GM23338 (cell line): ENCODE measurements at regions not wholly inside any gene's neighbourhood (a gene's known extent, or its start where the extent isn't known, plus 50 kb on each side); places are given as distances from the start of the nearest gene placed in this dataset.

Experiments
- ATAC-seq: fragments of 200-7000 bp; cut with Tn5 transposase; 3 replicates; pipeline ENCODE4 v1.9.1; 2020
- DNase-seq: peaks from one replicate; pipeline ENCODE4 v3.0.0-alpha.2; 2015; ENCODE audit warnings: low spot score
- H2AFZ ChIP-seq: fragments of 200-600 bp; sonication (generic); 2 replicates; pipeline ENCODE4 v1.8.0; 2016; ENCODE audit warnings: antibody characterized with exemption, mild to moderate bottlenecking, moderate library complexity
- H3F3A ChIP-seq: fragments of 200-600 bp; sonication (generic); replicated peaks from 2 replicates; pipeline ENCODE4 v1.8.0; 2017; ENCODE audit warnings: antibody characterized with exemption, mixed run types, low read depth
- H3K27ac ChIP-seq: fragments of 200-600 bp; sonication (generic); 2 replicates; pipeline ENCODE4 v1.6.1; 2016; ENCODE audit warnings: low read depth
- H3K27me3 ChIP-seq: fragments of 200-600 bp; sonication (generic); 2 replicates; pipeline ENCODE4 v1.8.0; 2016; ENCODE audit warnings: mild to moderate bottlenecking, mixed run types, moderate library complexity; ENCODE audit not compliant: insufficient read depth
- H3K36me3 ChIP-seq: fragments of 200-600 bp; sonication (generic); 2 replicates; pipeline ENCODE4 v1.8.0; 2016; ENCODE audit warnings: mild to moderate bottlenecking; ENCODE audit not compliant: insufficient read depth
- H3K4me1 ChIP-seq: fragments of 200-600 bp; sonication (generic); 2 replicates; pipeline ENCODE4 v1.8.0; 2016; ENCODE audit warnings: mild to moderate bottlenecking, moderate library complexity; ENCODE audit not compliant: insufficient read depth
- H3K4me2 ChIP-seq: fragments of 200-600 bp; sonication (generic); 2 replicates; pipeline ENCODE4 v1.7.1; 2017; ENCODE audit warnings: mixed run types
- H3K4me3 ChIP-seq: fragments of 200-600 bp; sonication (generic); 2 replicates; pipeline ENCODE4 v1.6.1; 2016; ENCODE audit warnings: mixed run types
- H3K79me2 ChIP-seq: fragments of 200-600 bp; sonication (generic); replicated peaks from 2 replicates; pipeline ENCODE4 v1.8.0; 2017; ENCODE audit warnings: mild to moderate bottlenecking; ENCODE audit not compliant: insufficient read depth
- H3K9me2 ChIP-seq: fragments of 200-600 bp; sonication (generic); 2 replicates; pipeline ENCODE4 v1.8.0; 2017; ENCODE audit not compliant: insufficient read depth
- H4K20me1 ChIP-seq: fragments of 200-600 bp; sonication (generic); replicated peaks from 2 replicates; pipeline ENCODE4 v1.8.0; 2017; ENCODE audit warnings: mild to moderate bottlenecking; ENCODE audit not compliant: insufficient read depth
- H3K27ac Mint-ChIP-seq: 2 replicates; pipeline ENCODE4 v1.8.0; 2020; ENCODE audit warnings: inconsistent platforms, mild to moderate bottlenecking, moderate library complexity, mixed read lengths
- H3K27me3 Mint-ChIP-seq: 3 replicates; pipeline ENCODE4 v1.8.0; 2022; ENCODE audit warnings: low read depth, mild to moderate bottlenecking, moderate library complexity, mixed read lengths, inconsistent platforms; ENCODE audit not compliant: insufficient read depth, poor library complexity
- H3K36me3 Mint-ChIP-seq: 3 replicates; pipeline ENCODE4 v1.8.0; 2021; ENCODE audit warnings: low read depth, mild to moderate bottlenecking, inconsistent platforms, moderate library complexity, mixed read lengths
- H3K4me1 Mint-ChIP-seq: 3 replicates; pipeline ENCODE4 v1.8.0; 2020; ENCODE audit warnings: mild to moderate bottlenecking, inconsistent platforms, mixed read lengths
- H3K4me3 Mint-ChIP-seq: 3 replicates; pipeline ENCODE4 v1.8.0; 2021; ENCODE audit warnings: moderate library complexity, mild to moderate bottlenecking, inconsistent platforms, mixed read lengths
- H3K9me3 Mint-ChIP-seq: 3 replicates; pipeline ENCODE4 v1.8.0; 2020; ENCODE audit warnings: moderate library complexity, mild to moderate bottlenecking, inconsistent platforms, mixed read lengths
- CTCF ChIP-seq, 2 experiments: fragments of 200-600 bp in 1 of 2; sonication (generic) in 1 of 2; conservative IDR thresholded peaks; 2 replicates each; pipeline versions ENCODE4 v1.5.1 to v1.6.1; 2016 to 2017; ENCODE audit warnings: antibody characterized with exemption in 2 of 2, low read depth in 2 of 2, mild to moderate bottlenecking in 2 of 2, moderate library complexity in 1 of 2
- ETS1 ChIP-seq: IDR thresholded peaks from 2 replicates; pipeline ENCODE4 v1.6.1; 2016; ENCODE audit warnings: antibody characterized with exemption
- EZH2 ChIP-seq: fragments of 200-600 bp; sonication (generic); IDR thresholded peaks from one replicate; pipeline ENCODE4 v1.8.0; 2017; ENCODE audit warnings: antibody characterized with exemption, mild to moderate bottlenecking, low read depth; ENCODE audit not compliant: unreplicated experiment
- POLR2AphosphoS5 ChIP-seq: IDR thresholded peaks from 2 replicates; pipeline ENCODE4 v1.6.1; 2016; ENCODE audit warnings: antibody characterized with exemption, low read depth
- ZNF114 ChIP-seq: fragments of 250-450 bp; sonication (Bioruptor Pico); IDR thresholded peaks from 2 replicates; pipeline ENCODE4 v1.5.0; 2020; ENCODE audit warnings: mild to moderate bottlenecking, moderate library complexity

DNA sequence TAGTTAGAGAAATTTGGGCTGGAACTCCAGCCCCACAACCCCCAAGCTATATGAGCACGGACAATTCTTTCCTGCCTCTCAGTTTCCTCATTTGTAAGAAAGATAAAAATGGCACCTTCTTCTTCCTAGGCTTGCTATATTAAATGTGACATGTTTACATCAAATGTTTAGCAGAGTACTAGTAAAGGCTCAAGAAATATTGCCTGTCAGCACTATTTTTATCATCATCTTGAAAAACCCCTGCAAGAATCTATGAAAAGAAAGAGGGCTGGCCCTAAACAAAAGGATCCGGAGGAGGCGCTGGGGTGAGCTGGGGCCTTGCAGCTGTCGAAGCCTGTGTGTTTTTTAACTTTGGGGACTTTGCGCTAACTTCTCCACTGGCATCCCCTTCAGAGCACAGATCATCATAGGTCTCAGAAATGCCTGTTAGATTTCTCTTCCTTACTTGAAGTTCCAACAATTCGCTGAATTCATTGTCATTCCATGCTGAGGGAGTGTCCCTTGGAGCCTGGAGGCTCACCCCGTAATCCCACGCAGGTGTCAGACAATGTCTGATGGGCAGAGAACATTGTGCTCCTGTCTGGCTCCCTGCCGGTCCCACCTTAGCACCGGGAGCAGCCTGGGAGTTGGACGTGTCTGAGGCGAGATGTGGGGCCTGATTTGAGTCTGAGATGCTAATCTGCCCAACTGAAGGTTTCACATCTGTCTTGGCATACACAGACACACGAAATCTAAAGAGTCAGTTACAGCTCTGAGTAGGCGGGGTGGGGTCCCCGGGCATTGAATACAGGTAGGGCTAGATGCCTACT is 206.8 kb downstream of the NUAK1 start:
- Histone ChIP-seq H3K27me3 (no peaks in the 10 kb centered on the region), H3K79me2 (no peaks in the 10 kb centered on the region), H3K9me2 (peaks cover 25% of the 10 kb centered on the region), H3K4me2 (no peak overlapping the region), H4K20me1 (no peaks in the 10 kb centered on the region), H3K4me3 (no peak overlapping the region), H3K36me3 (no peaks in the 10 kb centered on the region), H3F3A (no peaks in the 10 kb centered on the region), H2AFZ (peak overlapping the region; percentile 80; the same call in 1 of the 2 replicates), H3K4me1 (peaks cover 9% of the 10 kb centered on the region; the same call in 1 of the 2 replicates), H3K27ac (no peak overlapping the region)
- peaks cover 17% of the 10 kb centered on the region for H3K4me1 Mint-ChIP-seq
- H3K9me3 Mint-ChIP-seq: peaks cover 6% of the 10 kb centered on the region; the same call in 1 of the 3 replicates
- TF ChIP-seq ZNF114 (no peak), CTCF (conservative IDR thresholded peaks at IDR 0.05; ENCODE audit: low read depth in 2 of 2) (no peak), EZH2 (no peak)
- no peaks in the 10 kb centered on the region for H3K27me3 Mint-ChIP-seq
- no peak overlapping the region for H3K4me3 Mint-ChIP-seq
- H3K27ac Mint-ChIP-seq: no peak overlapping the region
- ATAC-seq: no peak
- H3K36me3 Mint-ChIP-seq: no peaks in the 10 kb centered on the region
- DNase-seq: no peak

DNA sequence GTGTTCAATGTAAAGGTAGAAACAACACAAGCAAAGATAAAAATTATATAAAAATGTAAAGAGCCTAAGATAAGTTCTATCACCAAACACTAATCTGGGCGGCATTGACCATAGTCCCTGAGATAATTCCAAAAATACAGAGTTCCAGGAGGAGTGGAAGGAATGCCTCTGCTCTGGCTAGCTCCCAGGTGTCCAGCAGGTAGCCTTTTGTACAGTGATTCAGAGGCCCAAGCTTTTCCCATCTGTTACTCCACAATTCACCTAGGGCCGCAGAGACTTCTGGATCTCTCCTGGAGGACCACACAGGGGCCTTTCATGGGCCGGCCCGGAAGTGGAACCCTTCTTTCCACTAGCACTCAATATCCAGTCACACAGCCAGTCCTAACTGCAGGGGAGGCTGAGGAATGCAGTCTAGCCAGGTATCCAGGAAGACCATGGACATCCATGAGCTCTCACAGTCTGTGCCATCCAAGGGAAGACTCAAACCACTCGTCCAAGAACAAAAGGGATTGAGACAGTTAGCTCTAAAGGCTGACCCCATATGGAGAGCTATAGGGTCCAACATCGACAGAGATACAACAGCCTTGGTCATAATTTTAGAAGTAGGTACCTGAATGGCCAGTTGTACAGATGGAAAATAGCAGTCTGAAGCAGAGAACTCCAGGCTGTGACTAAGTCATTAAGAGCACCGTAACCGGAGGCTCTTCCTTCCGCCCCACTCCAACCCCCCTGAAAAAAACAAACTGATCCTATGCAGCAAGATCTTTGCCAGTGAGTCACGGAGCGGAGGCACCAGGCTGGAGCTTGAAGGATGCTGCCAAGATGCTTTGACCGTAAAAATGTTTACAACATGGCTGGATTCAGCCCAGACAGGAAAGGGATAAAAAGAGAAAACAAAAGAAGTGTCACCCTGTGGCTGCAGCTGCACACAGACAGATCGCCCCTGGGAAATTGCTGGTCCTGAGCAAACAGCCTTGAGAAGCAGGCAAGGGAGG is 204.8 kb downstream of the NUAK1 start:
- H3K4me3 ChIP-seq: no peak overlapping the region
- ATAC-seq (no peak), DNase-seq (no peak)
- no peaks in the 10 kb centered on the region for H3F3A ChIP-seq
- no peak for TF ChIP-seq ETS1
- no peak for TF ChIP-seq ZNF114
- no peak for TF ChIP-seq EZH2
- TF ChIP-seq POLR2AphosphoS5: no peak
- H3K9me2 ChIP-seq: peaks cover 25% of the 10 kb centered on the region
- no peaks in the 10 kb centered on the region for H3K79me2 ChIP-seq
- Mint-ChIP-seq H3K4me3 (no peak overlapping the region), H3K27me3 (no peaks in the 10 kb centered on the region), H3K4me1 (peaks cover 32% of the 10 kb centered on the region), H3K27ac (no peak overlapping the region), H3K36me3 (no peaks in the 10 kb centered on the region), H3K9me3 (no peaks in the 10 kb centered on the region)
- H3K4me1 ChIP-seq: peaks cover 21% of the 10 kb centered on the region
- 0 out of 2 replicates have a peak overlapping the region, but pooled peaks have one; percentile 66 for H2AFZ ChIP-seq
- no peak overlapping the region for H3K27ac ChIP-seq
- H4K20me1 ChIP-seq: no peaks in the 10 kb centered on the region
- no peaks in the 10 kb centered on the region for H3K27me3 ChIP-seq
- H3K4me2 ChIP-seq: no peak overlapping the region
- H3K36me3 ChIP-seq: no peaks in the 10 kb centered on the region
